GM11168 (cell line): ENCODE measurements at regions not wholly inside any gene's neighbourhood (a gene's known extent, or its start where the extent isn't known, plus 50 kb on each side); places are given as distances from the start of the nearest gene placed in this dataset.

Experiments used
- in situ Hi-C: fragments of 300-500 bp; cut with MboI; formaldehyde crosslinking; loops from one replicate; pipeline ENCODE4 v1.12.0; 2022; ENCODE audit warnings: low sequenced_read_pairs; ENCODE audit not compliant: unreplicated experiment

- in situ Hi-C loops: no loop called here
Observed at GRCh38 chr22:27617214-27617881, 184.2 kb downstream of the MN1 start.

GRCh38 chr22:27620367-27621154 lies 181.0 kb downstream of the MN1 start:
- in situ Hi-C loops: no loop called here

GRCh38 chr22:27621486-27622070 lies 180.0 kb downstream of the MN1 start:
- in situ Hi-C loops: no loop called here

GRCh38 chr22:27624042-27624441 lies 177.5 kb downstream of the MN1 start:
- in situ Hi-C loops: no loop called here

- in situ Hi-C loops: no loop called here
Observed at GRCh38 chr22:27624705-27625104, 176.9 kb downstream of the MN1 start.

- in situ Hi-C loops: no loop called here
Observed at GRCh38 chr22:27625769-27626674, 175.5 kb downstream of the MN1 start.

- in situ Hi-C loops: no loop called here
Observed at GRCh38 chr22:27626675-27627443, 174.7 kb downstream of the MN1 start.

- in situ Hi-C loops: no loop called here
Observed at GRCh38 chr22:27627444-27627833, 174.1 kb downstream of the MN1 start.

- in situ Hi-C loops: no loop called here
Observed at GRCh38 chr22:27627901-27628300, 173.7 kb downstream of the MN1 start.

- in situ Hi-C loops: no loop called here
Observed at GRCh38 chr22:27628341-27628740, 173.2 kb downstream of the MN1 start.

- in situ Hi-C loops: no loop called here
Observed at GRCh38 chr22:27628891-27629631, 172.5 kb downstream of the MN1 start.

GRCh38 chr22:27629908-27630673 lies 171.5 kb downstream of the MN1 start:
- in situ Hi-C loops: no loop called here

- in situ Hi-C loops: no loop called here
Observed at GRCh38 chr22:27630754-27631153, 170.8 kb downstream of the MN1 start.

- in situ Hi-C loops: no loop called here
Observed at GRCh38 chr22:27631641-27632040, 169.9 kb downstream of the MN1 start.

GRCh38 chr22:27632451-27633295 lies 168.9 kb downstream of the MN1 start:
- in situ Hi-C loops: no loop called here

GRCh38 chr22:27633296-27633871 lies 168.2 kb downstream of the MN1 start:
- in situ Hi-C loops: no loop called here
